WTC11 (cell line): ENCODE measurements at regions not wholly inside any gene's neighbourhood (a gene's known extent, or its start where the extent isn't known, plus 50 kb on each side); places are given as distances from the start of the nearest gene placed in this dataset.

Source experiments
- ATAC-seq: fragments of 200-7000 bp; cut with Tn5 transposase; 2 replicates; pipeline ENCODE4 v1.10.0; 2021; ENCODE audit warnings: mild to moderate bottlenecking, moderate library complexity
- CTCF ChIA-PET: fragments of 300-600 bp; sonication (Branson Sonifier 250); formaldehyde crosslinking; loops from one replicate; lab custom pipeline; 2021; ENCODE audit warnings: antibody characterized with exemption; lab: Charles Lee
- POLR2A ChIA-PET: fragments of 350-600 bp; sonication (Branson Sonifier 250); formaldehyde crosslinking; loops from one replicate; lab custom pipeline; 2021; ENCODE audit warnings: antibody characterized with exemption; lab: Charles Lee
- DNase-seq: peaks from one replicate; pipeline ENCODE4 v3.0.0; 2021; ENCODE audit warnings: low spot score
- H3K27ac Mint-ChIP-seq: 2 replicates; pipeline ENCODE4 v1.8.0; 2021; ENCODE audit warnings: mixed read lengths
- H3K27me3 Mint-ChIP-seq: 2 replicates; pipeline ENCODE4 v1.8.0; 2021; ENCODE audit warnings: low read depth, mild to moderate bottlenecking, moderate library complexity, mixed read lengths
- H3K36me3 Mint-ChIP-seq: 2 replicates; pipeline ENCODE4 v1.8.0; 2021; ENCODE audit warnings: mixed read lengths
- H3K4me1 Mint-ChIP-seq: 2 replicates; pipeline ENCODE4 v1.8.0; 2022; ENCODE audit warnings: mixed read lengths
- H3K4me3 Mint-ChIP-seq: 2 replicates; pipeline ENCODE4 v1.8.0; 2021; ENCODE audit warnings: mild to moderate bottlenecking, moderate library complexity, mixed read lengths
- H3K9me3 Mint-ChIP-seq: 2 replicates; pipeline ENCODE4 v1.8.0; 2021; ENCODE audit warnings: mixed read lengths
- EMX1 ChIP-seq: fragments of 250-450 bp; sonication (Bioruptor Pico); IDR thresholded peaks from 2 replicates; pipeline ENCODE4 v1.8.0; 2021; ENCODE audit warnings: mild to moderate bottlenecking
- FOXP1 ChIP-seq: sonication (generic); formaldehyde crosslinking; IDR thresholded peaks from 2 replicates; pipeline ENCODE4 v1.8.0; 2022; ENCODE audit warnings: missing genetic modification reagents, mild to moderate bottlenecking, moderate library complexity, borderline replicate concordance
- HMGA2 ChIP-seq: fragments of 250-450 bp; sonication (Bioruptor Pico); IDR thresholded peaks from 2 replicates; pipeline ENCODE4 v1.4.0; 2021; ENCODE audit warnings: mild to moderate bottlenecking, moderate library complexity
- MXD4 ChIP-seq: fragments of 250-450 bp; sonication (Bioruptor Pico); IDR thresholded peaks from 2 replicates; pipeline ENCODE4 v1.8.0; 2021; ENCODE audit warnings: mild to moderate bottlenecking, moderate library complexity, borderline replicate concordance
- NFYB ChIP-seq: sonication (generic); formaldehyde crosslinking; conservative IDR thresholded peaks from 2 replicates; pipeline ENCODE4 v1.8.0; 2022; ENCODE audit warnings: low read depth, missing genetic modification reagents
- NR3C1 ChIP-seq: sonication (generic); formaldehyde crosslinking; conservative IDR thresholded peaks from 2 replicates; pipeline ENCODE4 v1.8.1; 2023; ENCODE audit warnings: low read depth, mild to moderate bottlenecking, missing genetic modification reagents
- SMAD4 ChIP-seq: sonication (generic); formaldehyde crosslinking; IDR thresholded peaks from 2 replicates; pipeline ENCODE4 v1.8.0; 2022; ENCODE audit warnings: mild to moderate bottlenecking, missing genetic modification reagents
- ZNF138 ChIP-seq: sonication (generic); formaldehyde crosslinking; conservative IDR thresholded peaks from 2 replicates; pipeline ENCODE4 v1.8.1; 2022; ENCODE audit warnings: mild to moderate bottlenecking, moderate library complexity, missing genetic modification reagents
- ZNF219 ChIP-seq: sonication (generic); formaldehyde crosslinking; IDR thresholded peaks from 2 replicates; pipeline ENCODE4 v1.8.0; 2023; ENCODE audit warnings: missing genetic modification reagents, mild to moderate bottlenecking, borderline replicate concordance
- ZNF232 ChIP-seq: sonication (generic); formaldehyde crosslinking; IDR thresholded peaks from 2 replicates; pipeline ENCODE4 v1.8.0; 2022; ENCODE audit warnings: mild to moderate bottlenecking, missing genetic modification reagents
- ZNF263 ChIP-seq: sonication (generic); formaldehyde crosslinking; IDR thresholded peaks from 2 replicates; pipeline ENCODE4 v1.8.1; 2022; ENCODE audit warnings: low read depth, mild to moderate bottlenecking, moderate library complexity, missing genetic modification reagents
- TF ChIP-seq, protein P1 (sequence below): fragments of 250-450 bp; sonication (Bioruptor Pico); conservative IDR thresholded peaks from 2 replicates; pipeline ENCODE4 v1.9.0; 2021; ENCODE audit warnings: mild to moderate bottlenecking
- TF ChIP-seq, protein P2 (sequence below): fragments of 250-450 bp; sonication (Bioruptor Pico); IDR thresholded peaks from 2 replicates; pipeline ENCODE4 v2.1.2; 2022; ENCODE audit warnings: mild to moderate bottlenecking, moderate library complexity
- TF ChIP-seq, protein P3 (sequence below): fragments of 250-450 bp; sonication (Bioruptor Pico); IDR thresholded peaks from 2 replicates; pipeline ENCODE4 v1.9.0; 2021; ENCODE audit warnings: mild to moderate bottlenecking
- TF ChIP-seq, protein P4 (sequence below): sonication (generic); formaldehyde crosslinking; conservative IDR thresholded peaks from 2 replicates; pipeline ENCODE4 v1.8.1; 2023; ENCODE audit warnings: mild to moderate bottlenecking, low read depth, missing genetic modification reagents, moderate library complexity
- TF ChIP-seq, protein P5 (sequence below): sonication (generic); formaldehyde crosslinking; IDR thresholded peaks from 2 replicates; pipeline ENCODE4 v1.8.1; 2022; ENCODE audit warnings: low read depth, mild to moderate bottlenecking, moderate library complexity, missing genetic modification reagents, borderline replicate concordance
- TF ChIP-seq, protein P6 (sequence below): sonication (generic); formaldehyde crosslinking; IDR thresholded peaks from 2 replicates; pipeline ENCODE4 v1.8.0; 2023; ENCODE audit warnings: mild to moderate bottlenecking, missing genetic modification reagents
- TF ChIP-seq, protein P7 (sequence below): fragments of 200-600 bp; IDR thresholded peaks from 2 replicates; pipeline ENCODE4 v1.8.0; 2022; ENCODE audit warnings: antibody characterized with exemption
- TF ChIP-seq, protein P8 (sequence below): sonication (generic); formaldehyde crosslinking; conservative IDR thresholded peaks from 2 replicates; pipeline ENCODE4 v1.8.1; 2022; ENCODE audit warnings: mild to moderate bottlenecking, missing genetic modification reagents

DNA sequence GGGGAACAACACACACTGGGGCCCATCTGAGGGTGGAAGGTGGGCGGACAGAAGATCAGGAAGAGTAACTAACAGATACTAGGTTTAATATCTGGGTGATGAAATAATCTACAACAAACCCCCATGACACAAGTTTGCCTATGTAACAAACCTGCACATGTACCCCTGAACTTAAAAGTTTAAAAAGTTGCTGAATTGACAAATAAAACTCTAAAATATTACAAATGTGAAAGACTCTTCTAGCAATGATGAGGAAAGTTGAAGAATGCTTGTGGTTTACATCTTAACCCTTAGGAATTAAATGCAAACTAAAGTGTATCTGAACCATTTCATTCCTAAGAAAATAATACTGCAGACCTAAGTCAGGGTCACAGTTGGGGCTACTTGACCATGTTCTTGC lies 525.6 kb upstream of the CAMK1G start:
- Mint-ChIP-seq H3K4me1 (peaks cover 3% of the 10 kb centered on the region; the same call in 1 of the 2 replicates), H3K27me3 (peaks cover 5% of the 10 kb centered on the region; the same call in 1 of the 2 replicates), H3K36me3 (no peaks in the 10 kb centered on the region), H3K9me3 (peaks cover 29% of the 10 kb centered on the region), H3K4me3 (no peak overlapping the region), H3K27ac (no peak overlapping the region)
- ChIA-PET POLR2A (no interaction called here), CTCF (interaction anchor here (0.6 kb wide), 1 partner anchor 977 kb away, joined by 3 read pairs; no protein-coding TSS in a partner anchor)
- TF ChIP-seq, protein P1, sequence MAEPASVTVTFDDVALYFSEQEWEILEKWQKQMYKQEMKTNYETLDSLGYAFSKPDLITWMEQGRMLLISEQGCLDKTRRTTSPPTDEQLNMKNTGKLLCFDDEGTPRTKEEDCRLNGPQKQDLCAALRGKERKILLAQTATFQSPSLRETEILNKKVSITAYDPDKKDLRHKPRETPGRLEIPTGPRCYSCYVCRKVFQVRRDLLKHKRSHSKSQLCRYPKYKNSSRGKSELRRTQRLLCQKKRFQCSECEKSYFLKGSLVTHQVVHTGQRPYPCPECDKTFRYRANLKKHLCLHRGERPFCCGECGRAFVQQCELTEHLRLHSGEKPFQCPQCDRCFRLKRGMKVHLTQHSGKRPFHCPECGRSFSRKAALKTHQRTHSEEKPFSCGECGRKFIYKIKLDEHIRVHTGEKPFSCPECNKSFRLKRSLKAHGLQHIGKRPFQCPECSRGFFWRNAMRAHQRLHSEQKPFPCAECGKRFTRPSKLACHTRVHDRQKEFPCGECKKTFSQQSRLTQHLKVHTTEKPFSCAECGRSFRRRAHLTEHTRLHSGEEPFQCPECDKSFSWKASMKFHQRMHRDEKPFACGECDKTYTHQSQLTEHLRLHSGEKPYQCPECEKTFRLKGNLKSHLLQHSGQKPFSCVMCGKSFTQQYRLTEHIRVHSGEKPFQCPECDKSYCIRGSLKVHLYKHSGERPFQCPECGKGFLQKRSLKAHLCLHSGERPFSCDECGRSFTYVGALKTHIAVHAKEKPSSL (CRISPR knock-in tag): no peak
- TF ChIP-seq SMAD4 (CRISPR knock-in tag): no peak
- no peak for TF ChIP-seq MXD4 (CRISPR knock-in tag)
- TF ChIP-seq ZNF232: no peak
- TF ChIP-seq FOXP1 (CRISPR knock-in tag): no peak
- TF ChIP-seq ZNF263: no peak
- TF ChIP-seq ZNF219 (CRISPR knock-in tag): no peak
- no peak for TF ChIP-seq NR3C1
- TF ChIP-seq, protein P2, sequence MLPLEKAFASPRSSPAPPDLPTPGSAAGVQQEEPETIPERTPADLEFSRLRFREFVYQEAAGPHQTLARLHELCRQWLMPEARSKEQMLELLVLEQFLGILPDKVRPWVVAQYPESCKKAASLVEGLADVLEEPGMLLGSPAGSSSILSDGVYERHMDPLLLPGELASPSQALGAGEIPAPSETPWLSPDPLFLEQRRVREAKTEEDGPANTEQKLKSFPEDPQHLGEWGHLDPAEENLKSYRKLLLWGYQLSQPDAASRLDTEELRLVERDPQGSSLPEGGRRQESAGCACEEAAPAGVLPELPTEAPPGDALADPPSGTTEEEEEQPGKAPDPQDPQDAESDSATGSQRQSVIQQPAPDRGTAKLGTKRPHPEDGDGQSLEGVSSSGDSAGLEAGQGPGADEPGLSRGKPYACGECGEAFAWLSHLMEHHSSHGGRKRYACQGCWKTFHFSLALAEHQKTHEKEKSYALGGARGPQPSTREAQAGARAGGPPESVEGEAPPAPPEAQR (CRISPR knock-in tag): no peak
- TF ChIP-seq ZNF138 (CRISPR knock-in tag): no peak
- TF ChIP-seq EMX1 (CRISPR knock-in tag): no peak
- TF ChIP-seq, protein P3, sequence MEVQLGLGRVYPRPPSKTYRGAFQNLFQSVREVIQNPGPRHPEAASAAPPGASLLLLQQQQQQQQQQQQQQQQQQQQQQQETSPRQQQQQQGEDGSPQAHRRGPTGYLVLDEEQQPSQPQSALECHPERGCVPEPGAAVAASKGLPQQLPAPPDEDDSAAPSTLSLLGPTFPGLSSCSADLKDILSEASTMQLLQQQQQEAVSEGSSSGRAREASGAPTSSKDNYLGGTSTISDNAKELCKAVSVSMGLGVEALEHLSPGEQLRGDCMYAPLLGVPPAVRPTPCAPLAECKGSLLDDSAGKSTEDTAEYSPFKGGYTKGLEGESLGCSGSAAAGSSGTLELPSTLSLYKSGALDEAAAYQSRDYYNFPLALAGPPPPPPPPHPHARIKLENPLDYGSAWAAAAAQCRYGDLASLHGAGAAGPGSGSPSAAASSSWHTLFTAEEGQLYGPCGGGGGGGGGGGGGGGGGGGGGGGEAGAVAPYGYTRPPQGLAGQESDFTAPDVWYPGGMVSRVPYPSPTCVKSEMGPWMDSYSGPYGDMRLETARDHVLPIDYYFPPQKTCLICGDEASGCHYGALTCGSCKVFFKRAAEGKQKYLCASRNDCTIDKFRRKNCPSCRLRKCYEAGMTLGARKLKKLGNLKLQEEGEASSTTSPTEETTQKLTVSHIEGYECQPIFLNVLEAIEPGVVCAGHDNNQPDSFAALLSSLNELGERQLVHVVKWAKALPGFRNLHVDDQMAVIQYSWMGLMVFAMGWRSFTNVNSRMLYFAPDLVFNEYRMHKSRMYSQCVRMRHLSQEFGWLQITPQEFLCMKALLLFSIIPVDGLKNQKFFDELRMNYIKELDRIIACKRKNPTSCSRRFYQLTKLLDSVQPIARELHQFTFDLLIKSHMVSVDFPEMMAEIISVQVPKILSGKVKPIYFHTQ (CRISPR knock-in tag): no peak
- TF ChIP-seq, protein P4, sequence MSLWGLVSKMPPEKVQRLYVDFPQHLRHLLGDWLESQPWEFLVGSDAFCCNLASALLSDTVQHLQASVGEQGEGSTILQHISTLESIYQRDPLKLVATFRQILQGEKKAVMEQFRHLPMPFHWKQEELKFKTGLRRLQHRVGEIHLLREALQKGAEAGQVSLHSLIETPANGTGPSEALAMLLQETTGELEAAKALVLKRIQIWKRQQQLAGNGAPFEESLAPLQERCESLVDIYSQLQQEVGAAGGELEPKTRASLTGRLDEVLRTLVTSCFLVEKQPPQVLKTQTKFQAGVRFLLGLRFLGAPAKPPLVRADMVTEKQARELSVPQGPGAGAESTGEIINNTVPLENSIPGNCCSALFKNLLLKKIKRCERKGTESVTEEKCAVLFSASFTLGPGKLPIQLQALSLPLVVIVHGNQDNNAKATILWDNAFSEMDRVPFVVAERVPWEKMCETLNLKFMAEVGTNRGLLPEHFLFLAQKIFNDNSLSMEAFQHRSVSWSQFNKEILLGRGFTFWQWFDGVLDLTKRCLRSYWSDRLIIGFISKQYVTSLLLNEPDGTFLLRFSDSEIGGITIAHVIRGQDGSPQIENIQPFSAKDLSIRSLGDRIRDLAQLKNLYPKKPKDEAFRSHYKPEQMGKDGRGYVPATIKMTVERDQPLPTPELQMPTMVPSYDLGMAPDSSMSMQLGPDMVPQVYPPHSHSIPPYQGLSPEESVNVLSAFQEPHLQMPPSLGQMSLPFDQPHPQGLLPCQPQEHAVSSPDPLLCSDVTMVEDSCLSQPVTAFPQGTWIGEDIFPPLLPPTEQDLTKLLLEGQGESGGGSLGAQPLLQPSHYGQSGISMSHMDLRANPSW (CRISPR knock-in tag): no peak
- TF ChIP-seq NFYB (CRISPR knock-in tag): no peak
- TF ChIP-seq, protein P5, sequence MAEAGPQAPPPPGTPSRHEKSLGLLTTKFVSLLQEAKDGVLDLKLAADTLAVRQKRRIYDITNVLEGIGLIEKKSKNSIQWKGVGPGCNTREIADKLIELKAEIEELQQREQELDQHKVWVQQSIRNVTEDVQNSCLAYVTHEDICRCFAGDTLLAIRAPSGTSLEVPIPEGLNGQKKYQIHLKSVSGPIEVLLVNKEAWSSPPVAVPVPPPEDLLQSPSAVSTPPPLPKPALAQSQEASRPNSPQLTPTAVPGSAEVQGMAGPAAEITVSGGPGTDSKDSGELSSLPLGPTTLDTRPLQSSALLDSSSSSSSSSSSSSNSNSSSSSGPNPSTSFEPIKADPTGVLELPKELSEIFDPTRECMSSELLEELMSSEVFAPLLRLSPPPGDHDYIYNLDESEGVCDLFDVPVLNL (CRISPR knock-in tag): no peak
- ATAC-seq (no peak), DNase-seq (no peak)

DNA sequence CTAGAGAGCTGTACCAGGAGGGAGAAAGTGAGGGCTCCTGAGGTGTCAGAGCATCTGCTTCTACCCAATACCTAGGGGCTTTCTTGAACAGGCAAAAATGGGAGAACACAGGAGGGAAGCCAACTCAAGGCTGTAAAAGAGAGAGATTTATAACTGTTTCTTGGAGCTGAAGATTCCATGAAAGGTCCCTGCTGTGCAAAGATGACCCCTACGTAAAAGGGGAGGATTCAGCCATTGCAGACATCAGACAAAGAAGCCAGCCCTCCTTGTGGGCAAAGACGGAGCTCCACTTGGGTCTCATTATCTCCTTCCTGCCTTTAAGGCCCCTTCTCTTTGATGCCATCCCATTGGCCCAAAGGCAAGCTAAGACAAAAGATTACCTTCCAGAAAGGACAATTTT lies 524.1 kb upstream of the CAMK1G start:
- ATAC-seq: no peak; the same call in 1 of the 2 replicates
- Mint-ChIP-seq H3K4me3 (no peak overlapping the region), H3K4me1 (peaks cover 10% of the 10 kb centered on the region), H3K36me3 (no peaks in the 10 kb centered on the region), H3K9me3 (peaks cover 29% of the 10 kb centered on the region), H3K27ac (no peak overlapping the region), H3K27me3 (peaks cover 4% of the 10 kb centered on the region)
- POLR2A ChIA-PET: no interaction called here
- CTCF ChIA-PET: no interaction called here
- no peak for DNase-seq
- TF ChIP-seq, protein P6, sequence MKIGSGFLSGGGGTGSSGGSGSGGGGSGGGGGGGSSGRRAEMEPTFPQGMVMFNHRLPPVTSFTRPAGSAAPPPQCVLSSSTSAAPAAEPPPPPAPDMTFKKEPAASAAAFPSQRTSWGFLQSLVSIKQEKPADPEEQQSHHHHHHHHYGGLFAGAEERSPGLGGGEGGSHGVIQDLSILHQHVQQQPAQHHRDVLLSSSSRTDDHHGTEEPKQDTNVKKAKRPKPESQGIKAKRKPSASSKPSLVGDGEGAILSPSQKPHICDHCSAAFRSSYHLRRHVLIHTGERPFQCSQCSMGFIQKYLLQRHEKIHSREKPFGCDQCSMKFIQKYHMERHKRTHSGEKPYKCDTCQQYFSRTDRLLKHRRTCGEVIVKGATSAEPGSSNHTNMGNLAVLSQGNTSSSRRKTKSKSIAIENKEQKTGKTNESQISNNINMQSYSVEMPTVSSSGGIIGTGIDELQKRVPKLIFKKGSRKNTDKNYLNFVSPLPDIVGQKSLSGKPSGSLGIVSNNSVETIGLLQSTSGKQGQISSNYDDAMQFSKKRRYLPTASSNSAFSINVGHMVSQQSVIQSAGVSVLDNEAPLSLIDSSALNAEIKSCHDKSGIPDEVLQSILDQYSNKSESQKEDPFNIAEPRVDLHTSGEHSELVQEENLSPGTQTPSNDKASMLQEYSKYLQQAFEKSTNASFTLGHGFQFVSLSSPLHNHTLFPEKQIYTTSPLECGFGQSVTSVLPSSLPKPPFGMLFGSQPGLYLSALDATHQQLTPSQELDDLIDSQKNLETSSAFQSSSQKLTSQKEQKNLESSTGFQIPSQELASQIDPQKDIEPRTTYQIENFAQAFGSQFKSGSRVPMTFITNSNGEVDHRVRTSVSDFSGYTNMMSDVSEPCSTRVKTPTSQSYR (CRISPR knock-in tag): no peak
- TF ChIP-seq, protein P7, sequence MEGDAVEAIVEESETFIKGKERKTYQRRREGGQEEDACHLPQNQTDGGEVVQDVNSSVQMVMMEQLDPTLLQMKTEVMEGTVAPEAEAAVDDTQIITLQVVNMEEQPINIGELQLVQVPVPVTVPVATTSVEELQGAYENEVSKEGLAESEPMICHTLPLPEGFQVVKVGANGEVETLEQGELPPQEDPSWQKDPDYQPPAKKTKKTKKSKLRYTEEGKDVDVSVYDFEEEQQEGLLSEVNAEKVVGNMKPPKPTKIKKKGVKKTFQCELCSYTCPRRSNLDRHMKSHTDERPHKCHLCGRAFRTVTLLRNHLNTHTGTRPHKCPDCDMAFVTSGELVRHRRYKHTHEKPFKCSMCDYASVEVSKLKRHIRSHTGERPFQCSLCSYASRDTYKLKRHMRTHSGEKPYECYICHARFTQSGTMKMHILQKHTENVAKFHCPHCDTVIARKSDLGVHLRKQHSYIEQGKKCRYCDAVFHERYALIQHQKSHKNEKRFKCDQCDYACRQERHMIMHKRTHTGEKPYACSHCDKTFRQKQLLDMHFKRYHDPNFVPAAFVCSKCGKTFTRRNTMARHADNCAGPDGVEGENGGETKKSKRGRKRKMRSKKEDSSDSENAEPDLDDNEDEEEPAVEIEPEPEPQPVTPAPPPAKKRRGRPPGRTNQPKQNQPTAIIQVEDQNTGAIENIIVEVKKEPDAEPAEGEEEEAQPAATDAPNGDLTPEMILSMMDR: no peak
- TF ChIP-seq HMGA2: no peak
- TF ChIP-seq, protein P8, sequence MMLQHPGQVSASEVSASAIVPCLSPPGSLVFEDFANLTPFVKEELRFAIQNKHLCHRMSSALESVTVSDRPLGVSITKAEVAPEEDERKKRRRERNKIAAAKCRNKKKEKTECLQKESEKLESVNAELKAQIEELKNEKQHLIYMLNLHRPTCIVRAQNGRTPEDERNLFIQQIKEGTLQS: no peak
